GM18520 (cell line): ENCODE measurements at regions not wholly inside any gene's neighbourhood (a gene's known extent, or its start where the extent isn't known, plus 50 kb on each side); places are given as distances from the start of the nearest gene placed in this dataset.

Source experiments
- ATAC-seq: cut with Tn5 transposase; IDR thresholded peaks from one replicate; pipeline ENCODE4 v1.9.1; 2021; ENCODE audit not compliant: unreplicated experiment

DNA sequence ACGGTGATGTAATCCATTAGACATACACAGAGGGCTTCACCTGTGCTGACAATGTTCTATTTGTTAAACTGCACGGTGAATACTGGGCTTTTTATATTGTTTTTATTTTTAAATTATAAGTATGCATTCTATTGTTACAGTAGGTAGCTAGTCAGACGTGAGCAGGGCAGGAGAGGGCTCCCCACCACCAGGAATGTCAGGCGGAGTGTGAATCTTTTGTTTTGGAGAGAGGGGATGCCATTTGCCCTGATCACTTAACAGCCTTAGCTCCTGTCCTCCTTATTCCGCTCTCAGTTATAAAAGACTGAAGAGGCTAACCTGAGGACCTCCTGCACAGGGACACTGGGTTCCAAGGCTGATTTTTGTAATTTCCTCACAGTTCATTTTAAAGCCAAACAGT lies 151.6 kb upstream of the TAPT1 start:
- no peak for ATAC-seq

GRCh38 chr4:16365036-16365569 lies 138.8 kb upstream of the TAPT1 start:
- ATAC-seq: no peak

DNA sequence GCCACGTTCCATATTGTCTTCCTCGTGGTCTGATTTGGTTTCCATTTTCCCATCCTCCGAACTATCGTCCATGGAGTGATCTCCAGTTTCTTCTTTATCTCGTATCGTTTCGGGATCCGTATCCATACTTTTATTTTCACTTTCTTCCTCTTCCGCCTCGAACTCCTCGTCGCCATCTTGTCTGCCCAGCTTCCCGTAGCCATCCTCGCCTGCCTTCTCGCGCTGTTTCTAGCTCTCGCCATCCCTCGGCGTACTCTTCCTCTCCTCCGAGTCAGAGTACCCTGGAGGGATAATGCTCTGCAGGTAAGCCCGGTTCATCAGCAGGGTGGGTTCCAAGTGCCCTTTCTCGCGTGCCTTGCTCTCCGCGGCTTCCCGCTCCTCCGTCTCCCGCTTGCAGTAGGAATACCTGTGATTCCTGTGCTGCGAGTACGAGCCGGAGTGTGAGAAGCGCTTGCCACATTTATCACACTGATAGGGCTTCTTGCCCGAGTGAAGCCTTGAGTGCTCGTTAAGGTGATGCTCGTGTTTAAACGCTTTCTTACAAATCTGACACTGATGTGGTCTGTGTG lies 134.5 kb upstream of the TAPT1 start:
- no peak for ATAC-seq

- ATAC-seq: no peak
Observed at GRCh38 chr4:16353165-16353564, 126.9 kb upstream of the TAPT1 start.

DNA sequence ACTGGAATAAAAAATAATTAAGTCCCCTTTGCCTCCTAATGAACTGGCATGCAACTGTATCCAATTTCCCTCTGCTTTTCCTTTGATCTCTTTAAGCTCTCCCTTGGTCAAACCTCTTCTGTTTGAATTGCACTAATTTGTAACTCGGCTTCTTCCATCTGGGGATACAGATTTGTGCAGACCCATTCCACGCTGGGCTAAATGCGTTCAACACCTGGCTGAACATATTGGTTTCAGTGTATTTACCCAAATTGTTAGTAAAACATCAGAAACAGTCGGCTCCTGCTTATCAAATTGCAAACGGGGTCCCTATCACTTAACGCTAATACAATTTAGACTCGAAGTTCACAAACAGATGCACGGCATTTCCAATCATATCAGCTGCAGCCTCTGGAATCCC lies 124.9 kb upstream of the TAPT1 start:
- no peak for ATAC-seq

GRCh38 chr4:16344853-16345252 lies 118.6 kb upstream of the TAPT1 start:
- ATAC-seq: no peak

- ATAC-seq: no peak
Observed at GRCh38 chr4:16337936-16338335, 111.7 kb upstream of the TAPT1 start.

GRCh38 chr4:16334601-16335000 lies 108.3 kb upstream of the TAPT1 start:
- no peak for ATAC-seq

- no peak for ATAC-seq
Observed at GRCh38 chr4:16329797-16330134, 103.5 kb upstream of the TAPT1 start.

DNA sequence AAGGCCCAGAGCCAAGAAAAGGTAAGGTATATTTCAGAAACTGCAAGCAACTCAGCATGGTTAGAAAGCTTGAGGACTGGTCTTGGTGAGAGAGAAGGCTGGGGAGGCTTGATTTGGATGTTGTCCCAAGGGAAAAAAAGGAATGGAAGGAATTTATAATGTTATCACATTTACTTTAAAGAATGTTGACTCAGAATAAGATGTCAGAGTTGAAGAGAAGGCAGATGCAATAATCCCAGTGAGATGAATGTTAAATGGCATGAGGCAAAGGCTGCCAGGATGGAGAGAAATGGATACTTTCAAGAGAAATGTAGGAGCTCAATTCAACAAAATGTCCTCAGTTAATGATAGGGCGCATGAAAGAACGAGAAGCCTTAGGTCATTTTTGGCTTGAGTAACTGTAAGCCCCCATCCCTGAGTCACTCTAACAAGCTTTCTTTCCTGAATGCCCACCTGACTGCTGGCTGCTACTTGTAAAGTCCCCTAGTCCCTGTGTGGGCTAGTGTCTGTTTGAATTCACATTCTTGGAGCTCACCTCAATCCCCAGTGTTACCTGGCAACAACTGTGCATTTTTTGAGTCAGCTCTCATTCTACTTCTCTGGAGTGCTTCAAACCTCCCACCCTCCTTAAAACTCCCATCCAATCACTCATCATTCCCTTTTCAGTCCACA lies 103.0 kb upstream of the TAPT1 start:
- ATAC-seq: no peak

- no peak for ATAC-seq
Observed at GRCh38 chr4:16322183-16322582, 95.9 kb upstream of the TAPT1 start.

- no peak for ATAC-seq
Observed at GRCh38 chr4:16315456-16315855, 89.2 kb upstream of the TAPT1 start.

DNA sequence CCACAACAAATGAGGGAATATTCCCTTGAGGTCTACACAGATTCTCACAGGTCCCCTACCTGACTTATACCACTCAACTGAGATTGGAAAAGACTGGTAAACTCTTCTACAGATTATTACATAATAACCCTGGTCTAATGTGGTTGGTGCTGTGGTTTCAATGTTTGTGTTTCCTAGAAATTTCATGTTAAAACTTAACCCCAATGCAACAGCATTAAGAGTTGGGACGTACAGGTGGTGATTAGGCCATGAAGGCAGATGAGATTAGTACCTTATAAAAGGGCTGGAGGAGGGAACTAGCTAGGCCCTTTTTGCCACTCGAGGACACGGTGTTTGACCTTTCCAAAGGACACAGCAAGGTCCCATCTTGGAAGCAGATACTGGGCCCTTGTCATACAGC lies 84.3 kb upstream of the TAPT1 start:
- no peak for ATAC-seq

- ATAC-seq: no peak
Observed at GRCh38 chr4:16302648-16303047, 76.4 kb upstream of the TAPT1 start.

- ATAC-seq: no peak
Observed at GRCh38 chr4:16297003-16297402, 70.7 kb upstream of the TAPT1 start.

- ATAC-seq: no peak
Observed at GRCh38 chr4:16294455-16294854, 68.2 kb upstream of the TAPT1 start.

DNA sequence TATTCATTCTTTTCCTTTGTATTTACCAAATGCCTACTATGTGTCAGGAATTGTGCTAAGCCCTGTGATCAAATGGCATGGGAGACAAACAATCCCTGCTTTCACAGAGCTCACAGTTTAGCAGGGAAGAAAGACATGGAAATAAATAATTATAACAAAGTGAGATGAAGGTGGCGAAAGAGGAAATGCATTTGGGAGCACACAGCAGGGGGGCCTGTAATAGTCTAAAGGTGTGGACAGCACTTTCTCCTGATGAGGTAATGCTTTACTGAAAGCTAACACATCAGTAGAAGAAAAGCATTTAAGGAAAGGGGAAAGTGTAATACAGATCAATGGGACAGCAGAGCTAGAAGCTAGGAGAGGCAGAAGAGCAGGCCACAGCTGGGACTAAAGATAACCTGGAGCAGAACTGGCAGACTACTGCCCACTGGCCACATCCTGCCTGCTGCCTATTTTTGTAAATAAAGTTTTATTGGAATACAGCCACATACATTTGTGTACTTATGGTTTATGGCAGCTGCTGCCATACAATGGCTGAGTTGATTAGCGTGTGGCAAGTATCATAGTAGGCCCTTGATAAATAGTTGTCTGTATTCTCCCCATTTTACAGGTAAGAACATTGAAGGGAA lies 67.1 kb upstream of the TAPT1 start:
- no peak for ATAC-seq

- ATAC-seq: no peak
Observed at GRCh38 chr4:16292585-16292984, 66.3 kb upstream of the TAPT1 start.

DNA sequence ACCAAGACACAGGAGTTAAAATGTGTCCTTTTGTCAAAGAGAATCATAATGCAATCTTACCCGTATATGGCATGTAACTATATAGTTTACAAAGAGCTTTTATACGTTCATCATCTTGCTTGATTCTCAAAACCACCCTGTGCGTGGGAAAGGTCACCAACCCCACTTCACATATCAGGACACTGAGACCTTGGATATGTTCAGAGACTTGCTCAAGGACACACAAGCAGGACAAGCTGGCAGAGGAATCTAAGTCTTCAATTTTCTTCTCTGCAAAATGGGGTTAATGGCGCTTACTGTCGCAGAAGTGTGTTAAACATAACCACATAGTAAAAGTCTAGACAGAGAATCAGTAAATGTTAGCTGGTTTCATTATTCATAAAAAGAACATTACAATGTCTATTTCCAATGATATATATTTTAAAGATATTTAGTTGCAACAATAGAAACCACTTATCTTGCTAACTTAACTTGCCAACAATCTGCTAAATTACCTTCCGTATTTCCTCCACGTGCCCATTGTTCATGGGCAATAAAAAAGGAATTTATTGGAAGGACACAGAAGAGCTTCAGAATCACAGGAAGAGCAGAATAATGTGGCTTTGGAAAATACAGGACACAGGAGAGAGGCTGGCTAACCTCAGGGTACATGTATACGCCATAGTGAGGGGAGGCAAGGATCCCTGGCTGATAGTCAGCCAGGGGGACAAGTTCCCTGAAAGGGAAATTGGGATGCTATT lies 64.6 kb upstream of the TAPT1 start:
- ATAC-seq: no peak

DNA sequence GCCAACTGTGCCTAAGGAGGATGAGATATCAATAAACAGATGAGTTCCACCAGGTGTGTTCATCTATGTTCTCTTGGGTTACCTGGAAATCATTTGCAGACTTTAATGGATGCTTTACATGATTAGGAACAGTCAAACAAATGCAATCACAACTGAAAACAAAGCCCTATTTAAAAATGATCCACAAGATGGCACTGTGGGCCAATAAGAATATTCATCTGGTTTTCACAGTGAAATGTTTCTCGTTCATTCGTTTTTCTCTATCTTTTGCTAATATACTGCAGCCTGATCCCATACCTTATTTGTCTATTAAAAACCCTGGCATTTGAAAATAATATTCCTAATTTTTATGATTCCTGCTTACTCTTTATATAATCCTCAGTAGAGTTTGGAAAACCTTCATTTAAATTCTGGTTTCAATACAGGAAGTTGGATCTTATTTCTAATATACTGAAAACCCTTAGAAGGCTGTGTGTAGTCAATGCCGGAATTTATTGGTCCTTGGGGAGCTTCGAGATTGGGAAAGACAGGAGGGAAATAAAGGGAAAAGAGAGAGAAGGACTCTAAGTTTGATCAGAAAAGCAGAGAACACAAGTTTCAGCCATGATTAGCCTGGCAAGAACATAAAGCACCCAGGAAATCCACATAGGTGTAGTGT lies 63.8 kb upstream of the TAPT1 start:
- ATAC-seq: no peak

GRCh38 chr4:16284050-16284449 lies 57.8 kb upstream of the TAPT1 start:
- no peak for ATAC-seq
